Endothelial cell of hepatic sinusoid (primary cell): ENCODE measurements at regions not wholly inside any gene's neighbourhood (a gene's known extent, or its start where the extent isn't known, plus 50 kb on each side); places are given as distances from the start of the nearest gene placed in this dataset.
"Not testable (repeated sequence)": the region's sequence is repeated elsewhere in the genome, so short reads cannot be mapped to it uniquely, and the experiment has no call there.

Source experiments
- in situ Hi-C: cut with HindIII; loops from 2 replicates; pipeline ENCODE4 v1.10.0; 2017; ENCODE audit warnings: low sequenced_read_pairs

- in situ Hi-C loops: loop anchor here (5.0 kb wide), 1 partner anchor 101 kb away; no protein-coding TSS in a partner anchor
Measured at GRCh38 chr5:36388288-36388687, 86.6 kb upstream of the RANBP3L start.

GRCh38 chr5:36389245-36389644 is 87.5 kb upstream of the RANBP3L start:
- in situ Hi-C loops: loop anchor here (5.0 kb wide), 1 partner anchor 102 kb away; no protein-coding TSS in a partner anchor

GRCh38 chr5:36390640-36391039 is 88.9 kb upstream of the RANBP3L start:
- in situ Hi-C loops: no loop called here

- in situ Hi-C loops: no loop called here
Measured at GRCh38 chr5:36392186-36392585, 90.5 kb upstream of the RANBP3L start.

- in situ Hi-C loops: no loop called here
Measured at GRCh38 chr5:36392818-36393217, 91.1 kb upstream of the RANBP3L start.

- in situ Hi-C loops: no loop called here
Measured at GRCh38 chr5:36393656-36394428, 92.1 kb upstream of the RANBP3L start.

GRCh38 chr5:36395260-36395659 is 93.6 kb upstream of the RANBP3L start:
- in situ Hi-C loops: no loop called here

GRCh38 chr5:36395947-36396346 is 94.2 kb upstream of the RANBP3L start:
- in situ Hi-C loops: not testable (repeated sequence)

GRCh38 chr5:36396640-36397039 is 94.9 kb upstream of the RANBP3L start:
- in situ Hi-C loops: no loop called here

- in situ Hi-C loops: no loop called here
Measured at GRCh38 chr5:36397901-36398536, 96.3 kb upstream of the RANBP3L start.

GRCh38 chr5:36402512-36402906 is 100.8 kb upstream of the RANBP3L start:
- in situ Hi-C loops: no loop called here

- in situ Hi-C loops: no loop called here
Measured at GRCh38 chr5:36403632-36404311, 102.1 kb upstream of the RANBP3L start.

GRCh38 chr5:36406023-36406422 is 104.3 kb upstream of the RANBP3L start:
- in situ Hi-C loops: no loop called here

- in situ Hi-C loops: no loop called here
Measured at GRCh38 chr5:36407396-36407795, 105.7 kb upstream of the RANBP3L start.

GRCh38 chr5:36409711-36410110 is 108.0 kb upstream of the RANBP3L start:
- in situ Hi-C loops: not testable (repeated sequence)

- in situ Hi-C loops: not testable (repeated sequence)
Measured at GRCh38 chr5:36410672-36411071, 109.0 kb upstream of the RANBP3L start.

GRCh38 chr5:36414869-36415282 is 113.2 kb upstream of the RANBP3L start:
- in situ Hi-C loops: no loop called here

- in situ Hi-C loops: no loop called here
Measured at GRCh38 chr5:36416605-36417004, 114.9 kb upstream of the RANBP3L start.

- in situ Hi-C loops: no loop called here
Measured at GRCh38 chr5:36417221-36417620, 115.5 kb upstream of the RANBP3L start.

GRCh38 chr5:36417668-36418067 is 116.0 kb upstream of the RANBP3L start:
- in situ Hi-C loops: no loop called here

- in situ Hi-C loops: no loop called here
Measured at GRCh38 chr5:36418152-36418979, 116.7 kb upstream of the RANBP3L start.
